GM18951 (cell line): ENCODE measurements at regions not wholly inside any gene's neighbourhood (a gene's known extent, or its start where the extent isn't known, plus 50 kb on each side); places are given as distances from the start of the nearest gene placed in this dataset.
"Not testable (repeated sequence)": the region's sequence is repeated elsewhere in the genome, so short reads cannot be mapped to it uniquely, and the experiment has no call there.

Source experiments
- POLR2A ChIP-seq: IDR thresholded peaks from 4 replicates; pipeline ENCODE4 v1.6.1; 2011; ENCODE audit warnings: mild to moderate bottlenecking; ENCODE audit not compliant: insufficient read length, insufficient read depth; ENCODE audit errors: extremely low read depth
- in situ Hi-C: fragments of 300-500 bp; cut with MboI; formaldehyde crosslinking; loops from one replicate; pipeline ENCODE4 v1.12.0; 2022; ENCODE audit warnings: low sequenced_read_pairs, mixed read lengths, inconsistent platforms; ENCODE audit not compliant: unreplicated experiment

DNA sequence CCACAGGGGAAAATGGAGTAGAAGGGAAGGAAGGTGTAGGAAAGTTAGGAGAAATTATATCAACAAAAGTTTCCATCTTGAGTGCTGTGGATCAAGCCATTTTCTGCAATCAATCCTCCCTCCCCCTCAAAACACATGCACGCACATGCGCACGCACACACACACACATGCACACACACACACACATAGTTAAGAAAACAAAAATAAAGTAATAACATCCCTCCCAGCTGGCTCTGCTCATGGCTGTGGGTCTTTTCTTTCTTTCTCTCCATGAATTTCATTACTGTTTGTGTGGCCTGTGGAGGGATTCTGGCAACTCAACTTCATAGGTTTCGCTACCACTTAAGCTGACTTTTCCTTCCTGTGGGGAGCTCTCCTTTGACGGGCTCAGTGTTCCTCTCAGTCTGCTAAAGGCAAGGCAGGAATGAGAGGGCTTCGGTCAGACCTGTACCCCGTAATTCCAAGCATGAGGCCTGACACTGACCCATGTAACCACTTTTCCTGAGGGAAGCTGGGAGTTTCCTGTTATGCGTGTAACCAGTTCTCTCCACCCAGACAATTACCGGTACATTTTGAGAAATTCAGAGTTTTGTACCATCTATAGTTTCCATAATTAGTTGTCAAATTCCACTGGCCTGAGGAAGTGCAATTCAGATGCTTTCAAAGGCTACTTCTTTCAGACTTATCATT lies 79.8 kb downstream of the ZNF92 start:
- in situ Hi-C loops = no loop called here
- TF ChIP-seq POLR2A = no peak

- in situ Hi-C loops = no loop called here
- TF ChIP-seq POLR2A = no peak
Observed at GRCh38 chr7:65454469-65454868, 80.8 kb downstream of the ZNF92 start.

- in situ Hi-C loops = not testable (repeated sequence)
Observed at GRCh38 chr7:65455050-65455449, 81.4 kb downstream of the ZNF92 start.

DNA sequence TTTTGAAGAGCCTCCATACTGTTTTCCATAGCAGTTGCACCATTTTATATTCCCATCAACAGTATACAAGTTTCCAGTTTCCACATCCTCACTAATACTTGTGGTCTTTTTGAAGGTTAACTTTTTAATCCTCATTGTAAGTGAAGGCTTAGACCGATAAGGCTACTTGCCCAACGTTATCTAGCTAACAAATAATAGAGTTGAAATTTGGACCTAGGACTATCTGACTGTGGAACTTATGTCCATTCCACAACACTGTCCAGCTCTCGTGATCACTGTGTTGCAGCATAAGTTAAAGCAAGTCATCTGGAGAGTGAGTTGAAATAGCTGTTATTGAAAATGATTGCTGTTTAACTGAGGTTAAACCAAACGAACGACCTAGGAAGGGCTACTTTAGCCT lies 84.0 kb downstream of the ZNF92 start:
- in situ Hi-C loops = no loop called here
- no peak for TF ChIP-seq POLR2A

GRCh38 chr7:65459438-65459837 lies 85.8 kb downstream of the ZNF92 start:
- in situ Hi-C loops = no loop called here
- TF ChIP-seq POLR2A = no peak

DNA sequence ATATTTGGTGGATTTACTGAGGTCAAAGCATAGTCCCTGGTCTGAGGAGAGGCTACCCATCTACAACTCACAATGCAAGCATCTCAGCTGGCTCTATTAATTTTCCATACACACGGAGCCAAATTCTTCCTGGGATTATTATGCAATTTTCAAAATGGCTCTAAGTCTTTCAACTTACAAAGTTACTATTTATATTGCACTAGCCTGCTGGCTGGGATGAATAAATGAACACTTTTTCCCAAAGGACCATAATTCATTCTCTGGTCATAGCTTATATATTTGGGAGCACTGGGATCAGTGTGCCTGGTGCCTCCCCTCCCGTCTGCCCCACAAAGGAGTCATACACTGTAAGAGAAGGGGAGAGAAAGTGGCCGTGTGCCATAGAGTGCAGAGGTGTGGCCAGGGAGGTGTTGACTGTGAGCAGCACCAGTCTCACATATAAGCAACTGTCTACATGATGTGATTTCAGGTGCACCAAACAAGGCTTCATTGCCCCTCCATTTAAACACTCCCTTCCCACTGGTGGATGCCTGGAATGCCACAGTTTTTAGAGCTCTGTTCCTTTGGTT lies 88.6 kb downstream of the ZNF92 start:
- in situ Hi-C loops = no loop called here
- TF ChIP-seq POLR2A = no peak

DNA sequence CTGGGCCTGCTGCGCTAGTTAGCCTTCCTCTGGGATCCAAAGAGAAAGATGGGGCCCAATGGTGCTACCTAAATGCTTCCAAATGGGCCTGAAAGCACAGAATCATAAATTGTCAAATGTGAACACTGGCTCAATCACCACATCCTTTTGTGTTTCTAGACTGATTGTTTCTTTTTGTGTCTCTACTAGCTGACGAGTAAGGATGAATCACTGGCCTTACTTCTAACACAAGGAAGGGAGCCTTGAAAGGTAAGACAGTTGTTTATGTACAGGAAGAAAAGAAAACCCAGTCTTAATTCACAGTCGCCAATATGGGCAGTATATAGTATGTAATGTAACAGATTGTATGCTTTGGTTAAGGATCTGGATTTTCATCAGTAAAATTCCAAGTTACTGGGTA lies 89.5 kb downstream of the ZNF92 start:
- in situ Hi-C loops = no loop called here
- TF ChIP-seq POLR2A = no peak

GRCh38 chr7:65469919-65470558 lies 96.4 kb downstream of the ZNF92 start:
- in situ Hi-C loops = not testable (repeated sequence)

GRCh38 chr7:65471587-65471986 lies 97.9 kb downstream of the ZNF92 start:
- in situ Hi-C loops = no loop called here
- no peak for TF ChIP-seq POLR2A

DNA sequence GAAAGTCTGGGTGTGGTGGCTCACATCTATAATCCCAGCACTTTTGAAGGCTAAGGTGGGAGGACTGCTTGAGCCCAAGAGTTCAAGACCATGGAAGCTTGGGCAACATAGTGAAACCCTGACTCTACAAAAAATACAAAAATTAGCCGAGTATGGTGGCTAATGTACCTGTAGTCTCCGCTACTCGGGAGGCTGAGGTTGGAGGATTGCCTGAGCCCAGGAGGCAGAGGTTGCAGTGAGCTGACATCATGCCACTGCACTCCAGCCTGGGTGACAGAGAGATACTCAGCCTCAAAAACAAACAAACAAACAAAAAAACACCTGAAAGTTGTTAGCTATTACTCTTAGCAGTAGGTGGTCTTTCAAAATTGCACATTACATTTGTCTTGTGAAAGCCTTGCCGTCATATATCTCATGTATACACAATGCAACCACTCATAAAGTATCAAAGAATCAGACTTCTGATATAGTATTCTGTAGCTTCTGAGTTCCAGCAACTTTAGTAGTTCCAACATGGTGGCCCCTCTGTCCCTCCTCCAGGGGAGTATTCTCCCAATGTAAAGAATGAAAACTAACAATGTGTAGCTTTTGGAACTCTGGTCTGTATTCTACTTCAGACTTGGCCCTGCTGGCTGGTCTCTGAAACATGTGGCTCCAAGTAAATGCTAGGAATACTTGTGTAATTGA lies 101.5 kb downstream of the ZNF92 start:
- in situ Hi-C loops = no loop called here
- TF ChIP-seq POLR2A = no peak

DNA sequence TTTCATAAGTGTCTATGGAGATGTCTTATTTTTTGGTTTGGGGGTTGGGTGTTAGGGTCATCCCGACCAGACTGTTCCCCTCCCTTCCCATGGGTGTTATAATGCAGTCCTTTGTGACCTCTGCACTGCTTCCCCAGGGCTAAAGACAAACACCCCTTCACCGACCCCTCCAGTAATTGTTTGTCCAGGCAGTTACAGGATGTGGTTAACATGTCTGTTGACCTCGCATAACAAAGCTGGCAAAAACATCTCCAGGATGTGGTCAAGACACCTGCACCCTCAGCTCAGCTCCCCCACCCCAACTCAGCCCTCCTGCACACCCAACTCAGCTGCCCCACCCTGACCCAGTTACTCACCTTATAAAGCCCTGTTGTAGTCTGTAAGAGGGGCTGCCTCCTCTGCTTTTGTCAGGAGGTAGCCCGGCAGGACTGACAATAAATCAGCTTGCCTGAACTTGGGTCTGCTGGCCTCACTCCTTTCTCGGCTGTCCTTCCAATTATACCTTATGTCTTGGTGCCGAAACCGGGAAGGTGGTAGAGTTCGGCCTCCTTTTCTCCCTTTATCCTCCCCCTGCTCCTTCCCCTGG lies 102.2 kb downstream of the ZNF92 start:
- in situ Hi-C loops = no loop called here
- no peak for TF ChIP-seq POLR2A

GRCh38 chr7:65477326-65477725 lies 103.7 kb downstream of the ZNF92 start:
- TF ChIP-seq POLR2A = no peak
- in situ Hi-C loops = no loop called here

- no peak for TF ChIP-seq POLR2A
- in situ Hi-C loops = no loop called here
Observed at GRCh38 chr7:65489260-65489767, 115.7 kb downstream of the ZNF92 start.

- in situ Hi-C loops = not testable (repeated sequence)
Observed at GRCh38 chr7:65496697-65497096, 123.0 kb downstream of the ZNF92 start.
